NCI-H1417 (cell line): ENCODE measurements at regions not wholly inside any gene's neighbourhood (a gene's known extent, or its start where the extent isn't known, plus 50 kb on each side); places are given as distances from the start of the nearest gene placed in this dataset.
"Not testable (repeated sequence)": the region's sequence is repeated elsewhere in the genome, so short reads cannot be mapped to it uniquely, and the experiment has no call there.

Experiments used
- DNase-seq, 3 experiments: peaks; one replicate each; lab custom pipeline; 2025; lab: John Stamatoyannopoulos, UW

GRCh38 chrX:34270434-34270833 lies 138.3 kb upstream of the FAM47A start:
- no peak for DNase-seq

- DNase-seq = no peak
Measured at GRCh38 chrX:34238896-34239295, 106.8 kb upstream of the FAM47A start.

DNA sequence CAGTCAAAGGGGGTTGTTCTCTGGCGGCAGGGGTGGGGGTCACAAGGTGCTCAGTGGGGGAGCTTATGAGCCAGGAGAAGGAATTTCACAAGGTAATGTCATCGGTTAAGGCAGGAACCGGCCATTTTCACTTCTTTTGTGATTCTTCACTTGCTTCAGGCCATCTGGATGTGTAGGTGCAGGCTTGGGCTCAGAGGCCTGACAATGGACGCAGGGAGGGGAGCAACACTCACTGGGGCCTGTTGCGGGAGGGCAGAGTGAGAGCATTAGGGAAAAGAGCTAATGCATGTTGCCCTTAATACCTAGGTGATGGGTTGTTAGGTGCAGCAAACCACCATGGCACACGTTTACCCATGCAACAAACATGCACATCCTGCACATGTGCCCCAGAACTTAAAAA lies 98.0 kb upstream of the FAM47A start:
- DNase-seq = not testable (repeated sequence)

- DNase-seq = no peak
Measured at GRCh38 chrX:34227804-34228203, 95.7 kb upstream of the FAM47A start.

DNA sequence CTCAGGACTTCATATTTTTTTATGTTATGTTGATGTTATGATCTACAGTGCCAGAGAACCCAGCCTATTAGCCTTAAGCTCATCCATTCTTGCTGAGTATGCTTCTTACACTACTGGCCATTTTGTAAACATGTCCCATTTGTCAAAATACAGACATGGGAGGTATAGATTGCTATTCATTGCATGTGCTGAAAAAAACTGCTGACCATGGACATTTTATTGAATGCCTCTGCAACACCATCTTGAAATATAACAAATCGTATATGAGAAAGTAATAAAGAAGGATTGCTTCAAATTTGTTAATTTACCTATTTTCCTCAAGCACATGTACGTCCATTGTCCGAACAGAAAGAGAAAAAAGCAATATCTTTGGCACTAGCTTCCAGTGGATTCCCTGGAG lies 91.5 kb upstream of the FAM47A start:
- no peak for DNase-seq

GRCh38 chrX:34218063-34218462 lies 85.9 kb upstream of the FAM47A start:
- DNase-seq = no peak

- no peak for DNase-seq
Measured at GRCh38 chrX:34197946-34198345, 65.8 kb upstream of the FAM47A start.
